GM23248 (cell line): ENCODE measurements at regions not wholly inside any gene's neighbourhood (a gene's known extent, or its start where the extent isn't known, plus 50 kb on each side); places are given as distances from the start of the nearest gene placed in this dataset. TPM values are rescaled to one million over a fixed set of nuclear protein-coding genes. Genes with fewer than 3 reads are reported as not detected.

Experiments used
- DNase-seq: peaks from one replicate; pipeline ENCODE4 v3.0.0-alpha.2; 2015
- H2AFZ ChIP-seq: fragments of 200-600 bp; sonication (generic); 2 replicates; pipeline ENCODE4 v1.6.1; 2016; ENCODE audit warnings: antibody characterized with exemption
- H3F3A ChIP-seq: fragments of 200-600 bp; sonication (generic); 2 replicates; pipeline ENCODE4 v1.6.1; 2016; ENCODE audit warnings: mild to moderate bottlenecking, antibody characterized with exemption, mixed run types; ENCODE audit not compliant: insufficient read depth
- H3K27ac ChIP-seq: fragments of 200-600 bp; sonication (generic); 2 replicates; pipeline ENCODE4 v1.5.1; 2016; ENCODE audit warnings: mild to moderate bottlenecking
- H3K27me3 ChIP-seq: fragments of 200-600 bp; sonication (generic); replicated peaks from 2 replicates; pipeline ENCODE4 v1.6.1; 2016; ENCODE audit warnings: mild to moderate bottlenecking; ENCODE audit not compliant: insufficient read depth
- H3K36me3 ChIP-seq: fragments of 200-600 bp; sonication (generic); 2 replicates; pipeline ENCODE4 v1.6.1; 2016; ENCODE audit warnings: low read depth, mild to moderate bottlenecking
- H3K4me1 ChIP-seq: fragments of 200-600 bp; sonication (generic); 2 replicates; pipeline ENCODE4 v1.6.1; 2016; ENCODE audit warnings: mild to moderate bottlenecking; ENCODE audit not compliant: insufficient read depth
- H3K4me2 ChIP-seq: fragments of 200-600 bp; sonication (generic); one replicate; pipeline ENCODE4 v1.6.1; 2016; ENCODE audit warnings: mild to moderate bottlenecking; ENCODE audit not compliant: unreplicated experiment
- H3K4me3 ChIP-seq: fragments of 200-600 bp; sonication (generic); 2 replicates; pipeline ENCODE4 v1.5.1; 2016; ENCODE audit warnings: mild to moderate bottlenecking
- H3K79me2 ChIP-seq: fragments of 200-600 bp; sonication (generic); 2 replicates; pipeline ENCODE4 v1.6.1; 2016; ENCODE audit warnings: mild to moderate bottlenecking; ENCODE audit not compliant: insufficient read depth
- H3K9ac ChIP-seq: fragments of 200-600 bp; sonication (generic); 2 replicates; pipeline ENCODE4 v1.6.1; 2016; ENCODE audit warnings: mild to moderate bottlenecking
- H3K9me2 ChIP-seq: fragments of 200-600 bp; sonication (generic); 2 replicates; pipeline ENCODE4 v1.6.1; 2016; ENCODE audit warnings: mixed run types, mild to moderate bottlenecking, moderate library complexity; ENCODE audit not compliant: insufficient read depth
- H3K9me3 ChIP-seq: fragments of 200-600 bp; sonication (generic); one replicate; pipeline ENCODE4 v1.6.1; 2017; ENCODE audit warnings: low read depth
- H4K20me1 ChIP-seq: fragments of 200-600 bp; sonication (generic); 2 replicates; pipeline ENCODE4 v1.6.0; 2016; ENCODE audit not compliant: insufficient read depth
- EZH2 ChIP-seq: fragments of 200-600 bp; sonication (generic); IDR thresholded peaks from 2 replicates; pipeline ENCODE4 v1.6.1; 2018; ENCODE audit warnings: antibody characterized with exemption, mild to moderate bottlenecking; ENCODE audit not compliant: insufficient read depth, poor library complexity, severe bottlenecking
- EZH2phosphoT487 ChIP-seq: fragments of 200-600 bp; sonication (generic); IDR thresholded peaks from 2 replicates; pipeline ENCODE4 v1.6.1; 2018; ENCODE audit warnings: antibody characterized with exemption, moderate library complexity, mild to moderate bottlenecking, low read depth; ENCODE audit not compliant: insufficient read depth
- WGBS, 2 experiments: methylation state at CpG; one replicate each; pipeline ENCODE4 v1.1.6; 2015 to 2017; ENCODE audit warnings: low lambda C conversion rate in 2 of 2, low coverage in 1 of 2; ENCODE audit errors: missing lambda C conversion rate in 2 of 2; 5-methylcytosine and 5-hydroxymethylcytosine counted together
- in situ Hi-C: fragments of 300-500 bp; cut with MboI; formaldehyde crosslinking; loops from 2 replicates; pipeline ENCODE4 v1.15.0; 2020
- microRNA-seq: library from miRNA; unstranded; fragments of <30 nt; microRNA quantifications from one replicate; pipeline ENCODE4, GENCODE V29; 2016; ENCODE audit warnings: borderline number of aligned reads
- small RNA-seq: library from RNA; depleted of rRNA; stranded (forward); fragments of <200 nt; gene quantifications from one replicate; pipeline ENCODE3, GENCODE V24; 2014; ENCODE audit warnings: low read depth, low replicate concordance

DNA sequence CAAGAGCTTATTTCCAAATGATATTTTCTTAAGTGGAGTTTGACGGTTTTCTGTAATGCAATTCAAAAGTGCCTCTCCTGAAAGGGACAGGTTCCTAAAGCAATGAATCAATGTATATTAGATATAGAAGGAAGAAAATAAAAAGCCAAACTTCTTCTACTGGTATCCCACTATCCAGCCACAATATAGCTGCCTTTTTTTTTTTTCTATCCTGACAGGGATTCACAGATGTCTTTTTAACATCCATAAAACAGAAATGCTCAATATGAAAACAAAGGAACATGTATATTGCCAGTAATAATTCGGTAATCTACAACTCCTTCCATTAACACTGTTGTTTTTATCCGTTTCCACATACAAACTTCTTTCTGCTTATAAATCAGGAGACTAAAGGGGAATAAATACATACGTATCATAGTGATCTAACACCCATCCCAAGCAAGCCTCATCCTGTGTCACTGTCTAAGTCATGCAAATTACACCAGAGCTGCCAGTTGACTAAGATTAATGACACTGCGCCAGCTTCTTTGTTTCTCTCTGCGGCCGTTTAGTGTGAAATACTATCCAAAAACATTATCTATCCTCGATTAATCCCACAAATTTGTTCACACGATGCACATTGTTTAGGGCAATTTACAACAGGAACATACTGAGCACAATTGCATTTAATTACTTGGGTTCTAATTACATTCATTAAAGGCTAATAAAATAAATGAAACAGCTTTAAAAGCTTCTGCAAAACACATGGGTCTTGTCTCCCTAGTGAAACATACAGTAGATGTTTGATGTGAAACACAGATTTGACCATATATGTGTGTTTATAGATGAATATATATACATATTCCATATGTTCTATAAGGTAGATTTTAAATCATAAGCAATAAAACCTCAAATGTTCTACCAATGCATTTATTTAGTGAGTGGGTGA lies 51.9 kb upstream of the CDIN1 start:
- DNase-seq, result peak; percentile 24
- H3K4me2 ChIP-seq, result no peak overlapping the region
- no peak overlapping the region for H3K4me3 ChIP-seq
- in situ Hi-C loops, result no loop called here
- no peak overlapping the region for H3K9ac ChIP-seq
- H3K36me3 ChIP-seq, result no peaks in the 10 kb centered on the region
- 39 to 42% methylated on average over 9 of the region's 9 CpGs for WGBS, 2 experiments
- no peaks in the 10 kb centered on the region for H3K4me1 ChIP-seq
- no peaks in the 10 kb centered on the region for H4K20me1 ChIP-seq
- H3K9me3 ChIP-seq, result no peaks in the 10 kb centered on the region
- no peaks in the 10 kb centered on the region for H3K27me3 ChIP-seq
- H2AFZ ChIP-seq, result no peak overlapping the region
- H3K79me2 ChIP-seq, result no peaks in the 10 kb centered on the region
- TF ChIP-seq EZH2 (no peak), EZH2phosphoT487 (no peak)
- no peaks in the 10 kb centered on the region for H3K9me2 ChIP-seq
- H3K27ac ChIP-seq, result no peak overlapping the region
- H3F3A ChIP-seq, result no peaks in the 10 kb centered on the region

GRCh38 chr15:36529296-36530011 lies 50.0 kb upstream of the CDIN1 start:
- Histone ChIP-seq H2AFZ (peak overlapping the region; percentile 39; the same call in 1 of the 2 replicates), H3F3A (no peaks in the 10 kb centered on the region), H3K36me3 (no peaks in the 10 kb centered on the region), H3K9me2 (no peaks in the 10 kb centered on the region), H3K9me3 (no peaks in the 10 kb centered on the region), H3K9ac (no peak overlapping the region), H4K20me1 (no peaks in the 10 kb centered on the region), H3K4me3 (no peak overlapping the region), H3K79me2 (no peaks in the 10 kb centered on the region), H3K4me2 (no peak overlapping the region), H3K4me1 (no peaks in the 10 kb centered on the region), H3K27ac (no peak overlapping the region), H3K27me3 (no peaks in the 10 kb centered on the region)
- in situ Hi-C loops, result no loop called here
- peak; percentile 4 for DNase-seq
- TF ChIP-seq EZH2, result no peak
- no peak for TF ChIP-seq EZH2phosphoT487
- WGBS, 2 experiments, result 47 to 60% methylated on average over 7 of the region's 7 CpGs

Small RNA genes lying in the stretch of these regions (microRNA-seq; reads per million reads assigned to microRNA genes)
- gene MIR4510, result not detected

Small RNA genes lying in the stretch of these regions (small RNA-seq; reads per million reads assigned to genes)
- gene AC068867.1, result not detected
- gene MIR4510, result not detected
